Gastroesophageal sphincter (tissue), 4 donors: ENCODE measurements at regions not wholly inside any gene's neighbourhood (a gene's known extent, or its start where the extent isn't known, plus 50 kb on each side); places are given as distances from the start of the nearest gene placed in this dataset.

Source experiments
- ATAC-seq: fragments of 150-250 bp; one replicate; pipeline ENCODE4 v1.9.1; 2016; ENCODE audit warnings: mild to moderate bottlenecking, moderate library complexity
- H3K27ac ChIP-seq, 4 donors: fragments of 200-600 bp; sonication (generic) in 3 of 4; 1 replicate in 3 of 4; 2 replicates in 1 of 4; pipeline ENCODE4 v1.5.1; 2016 to 2019
- H3K27me3 ChIP-seq: fragments of 200-600 bp; sonication (generic); one replicate; pipeline ENCODE4 v1.5.1; 2019
- H3K36me3 ChIP-seq, 2 donors: fragments of 200-600 bp; sonication (generic); one replicate each; pipeline ENCODE4 v1.5.1; 2019; ENCODE audit warnings: control low read depth in 1 of 2
- H3K4me1 ChIP-seq, 3 donors: fragments of 200-600 bp; sonication (generic); 1 replicate in 2 of 3; 2 replicates in 1 of 3; pipeline ENCODE4 v1.5.1; 2016 to 2019; ENCODE audit warnings: control low read depth in 2 of 3
- H3K4me3 ChIP-seq, 2 donors: fragments of 200-600 bp; sonication (generic); one replicate each; pipeline ENCODE4 v1.5.1; 2019; ENCODE audit warnings: mild to moderate bottlenecking in 1 of 2, moderate library complexity in 1 of 2
- H3K9me3 ChIP-seq, 3 donors: fragments of 200-600 bp; sonication (generic); one replicate each; pipeline ENCODE4 v1.5.1; 2017 to 2019; ENCODE audit warnings: control low read depth in 2 of 3
- EP300 ChIP-seq: sonication (generic); formaldehyde crosslinking; IDR thresholded peaks from one replicate; pipeline ENCODE4 v1.6.1; 2017; ENCODE audit warnings: antibody characterized with exemption, mild to moderate bottlenecking
- POLR2A ChIP-seq, 2 donors: fragments of 450-650 bp; IDR thresholded peaks; one replicate each; pipeline ENCODE4 v1.6.1; 2017; ENCODE audit warnings: antibody characterized with exemption in 2 of 2, mild to moderate bottlenecking in 2 of 2, moderate library complexity in 1 of 2
- POLR2AphosphoS5 ChIP-seq: sonication (generic); formaldehyde crosslinking; IDR thresholded peaks from one replicate; pipeline ENCODE4 v1.6.1; 2017; ENCODE audit warnings: antibody characterized with exemption
- WGBS, 2 donors: methylation state at CpG; one replicate each; pipeline ENCODE4 v1.1.5; 2018; ENCODE audit warnings: low coverage in 1 of 2; 5-methylcytosine and 5-hydroxymethylcytosine counted together
- TF ChIP-seq, protein P1 (sequence below), 4 experiments: fragments of 200-600 bp in 2 of 4; fragments of 450-650 bp in 2 of 4; sonication (generic) in 1 of 4; IDR thresholded peaks; one replicate each; pipeline ENCODE4 v1.5.1; 2017 to 2019; ENCODE audit warnings: antibody characterized with exemption in 4 of 4, mild to moderate bottlenecking in 2 of 4, moderate library complexity in 2 of 4

GRCh38 chr6:146955570-146955969 lies 248.6 kb upstream of the STXBP5 start:
- no peaks in the 10 kb centered on the region for H3K9me3 ChIP-seq
- H3K27ac ChIP-seq: no peak overlapping the region
- no peaks in the 10 kb centered on the region for H3K27me3 ChIP-seq
- ATAC-seq: no peak
- no peaks in the 10 kb centered on the region for H3K36me3 ChIP-seq
- TF ChIP-seq, protein P1, sequence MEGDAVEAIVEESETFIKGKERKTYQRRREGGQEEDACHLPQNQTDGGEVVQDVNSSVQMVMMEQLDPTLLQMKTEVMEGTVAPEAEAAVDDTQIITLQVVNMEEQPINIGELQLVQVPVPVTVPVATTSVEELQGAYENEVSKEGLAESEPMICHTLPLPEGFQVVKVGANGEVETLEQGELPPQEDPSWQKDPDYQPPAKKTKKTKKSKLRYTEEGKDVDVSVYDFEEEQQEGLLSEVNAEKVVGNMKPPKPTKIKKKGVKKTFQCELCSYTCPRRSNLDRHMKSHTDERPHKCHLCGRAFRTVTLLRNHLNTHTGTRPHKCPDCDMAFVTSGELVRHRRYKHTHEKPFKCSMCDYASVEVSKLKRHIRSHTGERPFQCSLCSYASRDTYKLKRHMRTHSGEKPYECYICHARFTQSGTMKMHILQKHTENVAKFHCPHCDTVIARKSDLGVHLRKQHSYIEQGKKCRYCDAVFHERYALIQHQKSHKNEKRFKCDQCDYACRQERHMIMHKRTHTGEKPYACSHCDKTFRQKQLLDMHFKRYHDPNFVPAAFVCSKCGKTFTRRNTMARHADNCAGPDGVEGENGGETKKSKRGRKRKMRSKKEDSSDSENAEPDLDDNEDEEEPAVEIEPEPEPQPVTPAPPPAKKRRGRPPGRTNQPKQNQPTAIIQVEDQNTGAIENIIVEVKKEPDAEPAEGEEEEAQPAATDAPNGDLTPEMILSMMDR (IDR thresholded peaks at IDR 0.05): no peak
- TF ChIP-seq POLR2AphosphoS5: no peak
- TF ChIP-seq POLR2A (IDR thresholded peaks at IDR 0.05): no peak
- TF ChIP-seq EP300: no peak
- H3K4me1 ChIP-seq: no peaks in the 10 kb centered on the region
- no peak overlapping the region for H3K4me3 ChIP-seq

- TF ChIP-seq POLR2A (IDR thresholded peaks at IDR 0.05) (no peak), EP300 (no peak), POLR2AphosphoS5 (no peak)
- TF ChIP-seq, protein P1 (IDR thresholded peaks at IDR 0.05): no peak
- H3K27me3 ChIP-seq: no peaks in the 10 kb centered on the region
- H3K4me1 ChIP-seq: no peaks in the 10 kb centered on the region
- ATAC-seq: no peak
- no peak overlapping the region for H3K27ac ChIP-seq
- H3K9me3 ChIP-seq: no peaks in the 10 kb centered on the region
- H3K36me3 ChIP-seq: no peaks in the 10 kb centered on the region
- WGBS, 2 donors: 49 to 66% methylated on average over 5 of the region's 5 CpGs
- no peak overlapping the region for H3K4me3 ChIP-seq
Observed at GRCh38 chr6:146957181-146958093, 246.8 kb upstream of the STXBP5 start.

DNA sequence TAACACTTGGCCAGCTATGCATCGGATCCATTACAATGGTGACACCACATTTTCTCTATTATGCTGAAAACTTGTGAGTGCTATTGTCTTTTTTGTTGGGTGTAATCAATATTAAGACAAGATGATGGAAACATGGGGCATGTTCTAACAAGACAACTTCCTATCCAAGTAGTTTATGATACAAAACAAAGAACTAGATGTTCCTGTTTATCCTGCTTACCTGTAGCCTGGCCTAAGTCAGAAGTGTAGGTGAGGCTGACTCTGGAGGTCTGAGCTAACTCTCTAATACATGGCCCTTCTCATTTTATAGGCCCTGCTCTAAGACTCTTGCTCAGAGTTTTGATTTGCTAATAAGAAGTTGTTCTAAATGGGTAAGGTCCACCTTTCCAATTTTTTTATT lies 242.4 kb upstream of the STXBP5 start:
- Histone ChIP-seq H3K4me1 (no peaks in the 10 kb centered on the region), H3K4me3 (no peak overlapping the region), H3K36me3 (no peaks in the 10 kb centered on the region), H3K27ac (no peak overlapping the region), H3K9me3 (no peaks in the 10 kb centered on the region), H3K27me3 (no peaks in the 10 kb centered on the region)
- ATAC-seq: no peak
- TF ChIP-seq POLR2A (IDR thresholded peaks at IDR 0.05): no peak
- 80 to 100% methylated on average over 1 of the region's 1 CpG for WGBS, 2 donors

- H3K27ac ChIP-seq: no peak overlapping the region
- ATAC-seq: no peak
- no peaks in the 10 kb centered on the region for H3K36me3 ChIP-seq
- no peaks in the 10 kb centered on the region for H3K27me3 ChIP-seq
- no peaks in the 10 kb centered on the region for H3K9me3 ChIP-seq
- H3K4me1 ChIP-seq: no peaks in the 10 kb centered on the region
- WGBS, 2 donors: 46 to 69% methylated on average over 2 of the region's 2 CpGs
- TF ChIP-seq POLR2A (IDR thresholded peaks at IDR 0.05) (no peak), POLR2AphosphoS5 (no peak), EP300 (no peak)
- TF ChIP-seq, protein P1 (IDR thresholded peaks at IDR 0.05): no peak
- H3K4me3 ChIP-seq: no peak overlapping the region
Observed at GRCh38 chr6:146962329-146962728, 241.9 kb upstream of the STXBP5 start.

- Histone ChIP-seq H3K36me3 (no peaks in the 10 kb centered on the region), H3K4me3 (no peak overlapping the region), H3K27ac (no peak overlapping the region), H3K4me1 (no peaks in the 10 kb centered on the region), H3K27me3 (no peaks in the 10 kb centered on the region), H3K9me3 (no peaks in the 10 kb centered on the region)
- TF ChIP-seq POLR2A (IDR thresholded peaks at IDR 0.05) (no peak), EP300 (no peak), POLR2AphosphoS5 (no peak)
- TF ChIP-seq, protein P1 (IDR thresholded peaks at IDR 0.05): no peak
- no peak for ATAC-seq
- WGBS, 2 donors: no CpG with 5 or more reads among the region's 1 CpG
Observed at GRCh38 chr6:146965110-146965689, 239.0 kb upstream of the STXBP5 start.
